Endothelial cell of umbilical vein (primary cell): ENCODE measurements at regions not wholly inside any gene's neighbourhood (a gene's known extent, or its start where the extent isn't known, plus 50 kb on each side); places are given as distances from the start of the nearest gene placed in this dataset.

Source experiments
- BruUV-seq: library from RNA; stranded (reverse); fragments of 400-500 nt; replicated peaks from 2 replicates; lab custom pipeline; 2021; lab: Mats Ljungman, UMichigan
- CTCF ChIA-PET: fragments of 300-600, 350-600 bp; sonication (Branson Sonifier 250); formaldehyde crosslinking; loops from one replicate; lab custom pipeline; 2021; ENCODE audit warnings: antibody characterized with exemption, inconsistent platforms; lab: Charles Lee
- POLR2A ChIA-PET: fragments of 300-600, 350-600 bp; sonication (Branson Sonifier 250); formaldehyde crosslinking; loops from one replicate; lab custom pipeline; 2021; ENCODE audit warnings: antibody characterized with exemption, inconsistent platforms; lab: Charles Lee
- DNase-seq: peaks from one replicate; pipeline ENCODE4 v3.0.0-alpha.2; 2011; ENCODE audit warnings: low read depth, low spot score
- FAIRE-seq: peaks from 2 replicates; lab custom pipeline; 2011; peaks lifted over from hg19 to GRCh38; lab: Jason Lieb, UNC
- H2AFZ ChIP-seq: 2 replicates; pipeline ENCODE4 v1.6.0; 2012; ENCODE audit warnings: low read depth, low read length, control low read depth, inconsistent platforms
- H3K27ac ChIP-seq: 2 replicates; pipeline ENCODE4 v1.5.1; 2011; ENCODE audit warnings: low read depth, mild to moderate bottlenecking, control low read depth, low read length, moderate library complexity; ENCODE audit not compliant: insufficient read depth
- H3K27me3 ChIP-seq, 2 experiments: 2 replicates each; pipeline versions ENCODE4 v1.6.0 to v1.6.1; 2011; ENCODE audit warnings: low read length in 2 of 2, mixed read lengths in 1 of 2; ENCODE audit not compliant: control insufficient read depth in 2 of 2, insufficient read depth in 2 of 2
- H3K36me3 ChIP-seq, 2 experiments: 2 replicates in 1 of 2; 3 replicates in 1 of 2; pipeline ENCODE4 v1.5.1; 2011; ENCODE audit warnings: low read length in 2 of 2, mild to moderate bottlenecking in 1 of 2, moderate library complexity in 1 of 2; ENCODE audit not compliant: control insufficient read depth in 2 of 2, insufficient read depth in 2 of 2; ENCODE audit errors: extremely low read depth in 1 of 2
- H3K4me1 ChIP-seq: 3 replicates; pipeline ENCODE4 v1.5.1; 2011; ENCODE audit warnings: mild to moderate bottlenecking, low read length; ENCODE audit not compliant: control insufficient read depth, insufficient read depth; ENCODE audit errors: extremely low read depth
- H3K4me2 ChIP-seq: 2 replicates; pipeline ENCODE4 v1.6.1; 2011; ENCODE audit warnings: low read length, control low read depth, mixed read lengths; ENCODE audit not compliant: insufficient read depth
- H3K4me3 ChIP-seq, 3 experiments: fragments of 200-600 bp in 1 of 3; sonication (generic), shearing (Covaris generic) in 1 of 3; replicated peaks in 1 of 3; 2 replicates each; pipeline ENCODE4 v1.5.1; 2011 to 2016; ENCODE audit warnings: control low read depth in 3 of 3, low read length in 3 of 3, mild to moderate bottlenecking in 2 of 3, inconsistent platforms in 1 of 3, low read depth in 1 of 3, moderate library complexity in 1 of 3; ENCODE audit not compliant: insufficient read depth in 1 of 3
- H3K79me2 ChIP-seq: 2 replicates; pipeline ENCODE4 v1.6.0; 2012; ENCODE audit warnings: low read length, inconsistent platforms; ENCODE audit not compliant: control insufficient read depth, insufficient read depth
- H3K9ac ChIP-seq: replicated peaks from 2 replicates; pipeline ENCODE3; 2011; ENCODE audit warnings: low read length, control low read depth; ENCODE audit not compliant: insufficient read depth; ENCODE audit errors: extremely low read depth
- H3K9me1 ChIP-seq: replicated peaks from 3 replicates; pipeline ENCODE4 v1.6.0; 2011; ENCODE audit warnings: mild to moderate bottlenecking, low read length; ENCODE audit not compliant: control insufficient read depth, insufficient read depth; ENCODE audit errors: extremely low read depth
- H3K9me3 ChIP-seq: replicated peaks from 2 replicates; pipeline ENCODE4 v1.5.1; 2012; ENCODE audit warnings: low read length, inconsistent platforms; ENCODE audit not compliant: control insufficient read depth, insufficient read depth
- H4K20me1 ChIP-seq: replicated peaks from 2 replicates; pipeline ENCODE3; 2011; ENCODE audit warnings: mild to moderate bottlenecking, low read length; ENCODE audit not compliant: control insufficient read depth, insufficient read depth; ENCODE audit errors: extremely low read depth
- EZH2 ChIP-seq: IDR thresholded peaks from 2 replicates; pipeline ENCODE4 v1.6.1; 2012; ENCODE audit warnings: borderline replicate concordance, low read depth, mild to moderate bottlenecking, moderate library complexity, low read length, inconsistent platforms; ENCODE audit not compliant: severe bottlenecking
- FOS ChIP-seq: IDR thresholded peaks from 2 replicates; pipeline ENCODE4 v1.6.1; 2011; ENCODE audit warnings: mild to moderate bottlenecking, low read length, moderate library complexity, borderline replicate concordance; ENCODE audit not compliant: insufficient read depth
- GATA2 ChIP-seq: IDR thresholded peaks from 2 replicates; pipeline ENCODE4 v1.7.0; 2011; ENCODE audit warnings: low read depth, mild to moderate bottlenecking, moderate library complexity, mixed read lengths, low read length; ENCODE audit not compliant: insufficient read length, insufficient read depth
- JUN ChIP-seq: IDR thresholded peaks from 2 replicates; pipeline ENCODE4 v1.6.1; 2011; ENCODE audit warnings: borderline replicate concordance, low read depth; ENCODE audit not compliant: insufficient read length, insufficient read depth
- MYC ChIP-seq: IDR thresholded peaks from one replicate; pipeline ENCODE4 v1.6.1; 2011; ENCODE audit warnings: mild to moderate bottlenecking, low read depth, low read length
- POLR2A ChIP-seq: IDR thresholded peaks from 2 replicates; pipeline ENCODE4 v1.6.1; 2012; ENCODE audit warnings: low read depth, mild to moderate bottlenecking, control low read depth, low read length
- POLR2AphosphoS5 ChIP-seq: IDR thresholded peaks from 2 replicates; pipeline ENCODE4 v1.6.1; 2012; ENCODE audit warnings: low read depth, mild to moderate bottlenecking, control low read depth, low read length, moderate library complexity; ENCODE audit not compliant: insufficient read depth
- dilution Hi-C: fragments of 300-500 bp; cut with MboI; formaldehyde crosslinking; loops from one replicate; pipeline ENCODE4 v1.15.0; 2019; ENCODE audit warnings: low sequenced_read_pairs; ENCODE audit not compliant: extremely low pct_ligation_motif_present
- intact Hi-C: fragments of 100-400 bp; cut with micrococcal nuclease; formaldehyde crosslinking; loops from one replicate; pipeline ENCODE4 v1.10.0; 2022
- TF ChIP-seq, protein P1 (sequence below), 2 donors: IDR thresholded peaks; 1 replicate in 1 of 2; 2 replicates in 1 of 2; pipeline ENCODE4 v1.5.1; 2011; ENCODE audit warnings: low read length in 2 of 2, mild to moderate bottlenecking in 2 of 2, moderate library complexity in 2 of 2, control low read depth in 1 of 2, inconsistent platforms in 1 of 2, low read depth in 1 of 2; ENCODE audit not compliant: insufficient read depth in 1 of 2; ENCODE audit errors: extremely low read depth in 1 of 2
- TF ChIP-seq, protein P2 (sequence below): IDR thresholded peaks from 2 replicates; pipeline ENCODE4 v1.6.1; 2011; ENCODE audit not compliant: insufficient read depth, insufficient read length

DNA sequence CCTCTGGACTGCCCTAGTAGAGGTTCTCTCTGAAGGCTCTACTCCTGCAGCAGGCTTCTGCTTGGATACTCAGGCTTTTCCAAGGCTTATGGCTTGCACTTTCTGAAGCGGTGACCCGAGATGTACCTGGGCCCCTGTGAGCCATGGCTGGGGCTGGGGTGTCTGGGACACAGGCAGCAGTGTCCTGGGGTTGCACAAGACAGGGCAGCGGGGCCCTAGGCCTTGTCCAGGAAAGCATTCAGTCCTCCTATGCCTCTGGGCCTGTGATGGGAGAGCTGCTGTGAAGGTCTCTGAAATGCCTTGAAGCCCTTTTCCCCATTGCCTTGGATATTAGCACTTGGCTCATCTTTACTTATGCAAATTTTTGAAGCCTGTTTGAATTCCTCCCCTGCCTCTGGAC lies 192.2 kb downstream of the YTHDC2 start:
- no peak for FAIRE-seq

More for the DNA sequence above, 192.2 kb downstream of the YTHDC2 start:
- no peaks in the 10 kb centered on the region for H3K9me3 ChIP-seq
- no TSS peak for BruUV-seq
- H2AFZ ChIP-seq, result no peak overlapping the region
- no peaks in the 10 kb centered on the region for H3K36me3 ChIP-seq
- dilution Hi-C loops, result no loop called here
- no peaks in the 10 kb centered on the region for H3K79me2 ChIP-seq
- H3K27ac ChIP-seq, result no peak overlapping the region
- H3K4me3 ChIP-seq, result no peak overlapping the region
- no peak for TF ChIP-seq MYC
- TF ChIP-seq, protein P1, sequence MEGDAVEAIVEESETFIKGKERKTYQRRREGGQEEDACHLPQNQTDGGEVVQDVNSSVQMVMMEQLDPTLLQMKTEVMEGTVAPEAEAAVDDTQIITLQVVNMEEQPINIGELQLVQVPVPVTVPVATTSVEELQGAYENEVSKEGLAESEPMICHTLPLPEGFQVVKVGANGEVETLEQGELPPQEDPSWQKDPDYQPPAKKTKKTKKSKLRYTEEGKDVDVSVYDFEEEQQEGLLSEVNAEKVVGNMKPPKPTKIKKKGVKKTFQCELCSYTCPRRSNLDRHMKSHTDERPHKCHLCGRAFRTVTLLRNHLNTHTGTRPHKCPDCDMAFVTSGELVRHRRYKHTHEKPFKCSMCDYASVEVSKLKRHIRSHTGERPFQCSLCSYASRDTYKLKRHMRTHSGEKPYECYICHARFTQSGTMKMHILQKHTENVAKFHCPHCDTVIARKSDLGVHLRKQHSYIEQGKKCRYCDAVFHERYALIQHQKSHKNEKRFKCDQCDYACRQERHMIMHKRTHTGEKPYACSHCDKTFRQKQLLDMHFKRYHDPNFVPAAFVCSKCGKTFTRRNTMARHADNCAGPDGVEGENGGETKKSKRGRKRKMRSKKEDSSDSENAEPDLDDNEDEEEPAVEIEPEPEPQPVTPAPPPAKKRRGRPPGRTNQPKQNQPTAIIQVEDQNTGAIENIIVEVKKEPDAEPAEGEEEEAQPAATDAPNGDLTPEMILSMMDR (IDR thresholded peaks at IDR 0.05; ENCODE audit: extremely low read depth in 1 of 2, insufficient read depth in 1 of 2, low read depth in 1 of 2, low read length in 2 of 2), result no peak
- no peak for TF ChIP-seq FOS
- TF ChIP-seq EZH2, result no peak
- no peak for TF ChIP-seq POLR2AphosphoS5
- no peak for TF ChIP-seq GATA2
- TF ChIP-seq JUN, result no peak
- TF ChIP-seq POLR2A, result no peak
- TF ChIP-seq, protein P2, sequence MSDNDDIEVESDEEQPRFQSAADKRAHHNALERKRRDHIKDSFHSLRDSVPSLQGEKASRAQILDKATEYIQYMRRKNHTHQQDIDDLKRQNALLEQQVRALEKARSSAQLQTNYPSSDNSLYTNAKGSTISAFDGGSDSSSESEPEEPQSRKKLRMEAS, result no peak
- H3K9ac ChIP-seq, result no peak overlapping the region
- peaks cover 0 to 3% of the 10 kb centered on the region in 2 experiments for H3K27me3 ChIP-seq
- intact Hi-C loops, result no loop called here
- no peaks in the 10 kb centered on the region for H3K4me1 ChIP-seq
- H3K9me1 ChIP-seq, result no peaks in the 10 kb centered on the region
- no peak overlapping the region for H3K4me2 ChIP-seq
- no peaks in the 10 kb centered on the region for H4K20me1 ChIP-seq
- POLR2A ChIA-PET, result no interaction called here
- CTCF ChIA-PET, result no interaction called here
- no peak for DNase-seq
